ENCODE measurements at regions not wholly inside any gene's neighbourhood (a gene's known extent, or its start where the extent isn't known, plus 50 kb on each side); places are given as distances from the start of the nearest gene placed in this dataset.

- intact Hi-C loops (cut with micrococcal nuclease), result no loop called here
- TF ChIP-seq, protein P1, sequence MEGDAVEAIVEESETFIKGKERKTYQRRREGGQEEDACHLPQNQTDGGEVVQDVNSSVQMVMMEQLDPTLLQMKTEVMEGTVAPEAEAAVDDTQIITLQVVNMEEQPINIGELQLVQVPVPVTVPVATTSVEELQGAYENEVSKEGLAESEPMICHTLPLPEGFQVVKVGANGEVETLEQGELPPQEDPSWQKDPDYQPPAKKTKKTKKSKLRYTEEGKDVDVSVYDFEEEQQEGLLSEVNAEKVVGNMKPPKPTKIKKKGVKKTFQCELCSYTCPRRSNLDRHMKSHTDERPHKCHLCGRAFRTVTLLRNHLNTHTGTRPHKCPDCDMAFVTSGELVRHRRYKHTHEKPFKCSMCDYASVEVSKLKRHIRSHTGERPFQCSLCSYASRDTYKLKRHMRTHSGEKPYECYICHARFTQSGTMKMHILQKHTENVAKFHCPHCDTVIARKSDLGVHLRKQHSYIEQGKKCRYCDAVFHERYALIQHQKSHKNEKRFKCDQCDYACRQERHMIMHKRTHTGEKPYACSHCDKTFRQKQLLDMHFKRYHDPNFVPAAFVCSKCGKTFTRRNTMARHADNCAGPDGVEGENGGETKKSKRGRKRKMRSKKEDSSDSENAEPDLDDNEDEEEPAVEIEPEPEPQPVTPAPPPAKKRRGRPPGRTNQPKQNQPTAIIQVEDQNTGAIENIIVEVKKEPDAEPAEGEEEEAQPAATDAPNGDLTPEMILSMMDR (IDR thresholded peaks at IDR 0.05; ENCODE audit: borderline replicate concordance), result no peak
- Histone ChIP-seq H3K36me3 (no peaks in the 10 kb centered on the region), H3K27ac (replicated peaks) (no peak overlapping the region), H3K9me3 (replicated peaks) (no peaks in the 10 kb centered on the region), H3K27me3 (ENCODE audit: low read depth) (peaks cover 54% of the 10 kb centered on the region), H3K4me3 (no peak overlapping the region), H3K4me1 (no peaks in the 10 kb centered on the region)
- no peak for DNase-seq
Observed at GRCh38 chr2:238985931-238986446, 138.1 kb downstream of the TWIST2 start.

GRCh38 chr2:238986491-238987351, 138.8 kb downstream of the TWIST2 start:
- H3K4me1 ChIP-seq, result no peaks in the 10 kb centered on the region
- H3K36me3 ChIP-seq, result no peaks in the 10 kb centered on the region
- H3K4me3 ChIP-seq, result no peak overlapping the region
- H3K27ac ChIP-seq (replicated peaks), result no peak overlapping the region
- intact Hi-C loops (cut with micrococcal nuclease), result no loop called here
- no peaks in the 10 kb centered on the region for H3K9me3 ChIP-seq (replicated peaks)
- no peak for DNase-seq
- H3K27me3 ChIP-seq (ENCODE audit: low read depth), result peaks cover 62% of the 10 kb centered on the region
- TF ChIP-seq, protein P1 (IDR thresholded peaks at IDR 0.05; ENCODE audit: borderline replicate concordance), result no peak

DNA sequence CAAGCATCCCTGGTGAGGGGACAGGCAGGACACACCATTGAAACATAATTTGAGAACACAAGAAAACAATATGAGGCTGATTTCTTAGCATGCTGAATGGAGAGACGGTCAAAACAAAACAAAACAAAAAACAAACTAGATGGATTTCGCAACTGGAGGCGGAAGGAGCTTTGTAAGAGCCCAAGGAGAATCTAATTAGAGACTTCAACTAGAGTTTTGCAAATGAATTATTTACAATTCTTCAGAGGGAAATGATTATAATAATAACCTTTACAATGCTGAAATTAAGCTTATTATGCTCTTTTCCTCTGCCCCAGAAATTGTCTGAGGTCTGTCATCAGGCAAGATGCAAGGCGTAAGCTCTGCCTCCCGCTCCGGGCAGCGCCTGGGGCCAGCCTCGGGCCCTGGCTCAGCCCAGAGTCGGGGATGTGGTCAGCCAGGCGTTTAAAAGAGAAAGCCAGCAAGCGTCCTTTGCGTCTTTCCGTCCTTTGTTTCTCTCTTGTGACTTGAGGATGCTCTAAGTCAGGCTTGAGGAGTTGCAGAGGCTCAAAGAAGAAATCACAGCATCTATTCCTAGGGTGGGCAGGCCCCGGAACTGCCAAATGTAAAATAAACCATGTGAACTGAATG, 139.6 kb downstream of the TWIST2 start:
- Histone ChIP-seq H3K27ac (replicated peaks) (no peak overlapping the region), H3K9me3 (replicated peaks) (no peaks in the 10 kb centered on the region), H3K4me3 (no peak overlapping the region), H3K27me3 (ENCODE audit: low read depth) (peaks cover 66% of the 10 kb centered on the region), H3K36me3 (no peaks in the 10 kb centered on the region), H3K4me1 (no peaks in the 10 kb centered on the region)
- intact Hi-C loops (cut with micrococcal nuclease), result no loop called here
- TF ChIP-seq, protein P1 (IDR thresholded peaks at IDR 0.05; ENCODE audit: borderline replicate concordance), result no peak
- DNase-seq, result no peak

DNA sequence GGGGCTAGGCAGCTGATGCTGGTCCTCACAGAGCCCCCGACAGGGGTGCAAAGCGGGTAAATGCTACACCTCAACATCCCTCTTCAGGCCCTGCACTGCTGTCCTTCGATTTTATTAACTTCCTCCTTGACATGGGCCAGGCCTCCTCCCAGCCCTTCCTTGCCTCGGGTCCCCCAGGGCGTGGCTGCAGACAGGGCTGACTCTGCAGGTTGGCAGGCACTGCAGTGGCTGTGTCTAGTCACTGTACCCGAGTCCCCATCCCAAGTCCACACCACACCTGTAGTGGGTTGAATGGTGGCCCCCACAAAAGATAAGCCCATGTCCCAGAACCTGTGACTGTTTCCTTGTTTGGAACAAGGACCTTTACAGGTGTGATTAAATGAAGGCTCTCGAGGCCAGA, 140.2 kb downstream of the TWIST2 start:
- Histone ChIP-seq H3K4me3 (no peak overlapping the region), H3K27ac (replicated peaks) (no peak overlapping the region), H3K9me3 (replicated peaks) (no peaks in the 10 kb centered on the region), H3K36me3 (no peaks in the 10 kb centered on the region), H3K4me1 (no peaks in the 10 kb centered on the region), H3K27me3 (ENCODE audit: low read depth) (peaks cover 72% of the 10 kb centered on the region)
- no peak for DNase-seq
- intact Hi-C loops (cut with micrococcal nuclease), result no loop called here
- TF ChIP-seq, protein P1 (IDR thresholded peaks at IDR 0.05; ENCODE audit: borderline replicate concordance), result no peak

- no peak overlapping the region for H3K4me3 ChIP-seq
- H3K27me3 ChIP-seq (ENCODE audit: low read depth), result peaks cover 75% of the 10 kb centered on the region
- intact Hi-C loops (cut with micrococcal nuclease), result no loop called here
- H3K4me1 ChIP-seq, result no peaks in the 10 kb centered on the region
- H3K36me3 ChIP-seq, result no peaks in the 10 kb centered on the region
- H3K27ac ChIP-seq (replicated peaks), result no peak overlapping the region
- no peak for DNase-seq
- TF ChIP-seq, protein P1 (IDR thresholded peaks at IDR 0.05; ENCODE audit: borderline replicate concordance), result no peak
- peaks cover 3% of the 10 kb centered on the region for H3K9me3 ChIP-seq (replicated peaks)
Observed at GRCh38 chr2:238988752-238989151, 140.9 kb downstream of the TWIST2 start.

All from left ventricle myocardium inferior (tissue), 1 donor.